Stimulated activated effector memory CD8-positive, alpha-beta T cell treated with anti-CD3 and anti-CD28 coated beads, Interleukin-12 subunit alpha, Interleukin-12 subunit beta, amount 100 ng/mL, for 72 hours (primary cell): ENCODE measurements at regions not wholly inside any gene's neighbourhood (a gene's known extent, or its start where the extent isn't known, plus 50 kb on each side); places are given as distances from the start of the nearest gene placed in this dataset.
A peak's percentile ranks its signal among the peaks of the same experiment; 100 is the strongest.

Source experiments
- ATAC-seq: fragments of 150-1000 bp; cut with Tn5 transposase; 2 replicates; pipeline ENCODE4 v1.10.0; 2021
- DNase-seq, 2 donors: peaks; one replicate each; pipeline ENCODE4 v3.0.0; 2021 to 2022; ENCODE audit warnings: low spot score in 2 of 2
- H3K27ac Mint-ChIP-seq: one replicate; pipeline ENCODE4 v1.8.0; 2022; ENCODE audit warnings: mild to moderate bottlenecking, mixed read lengths
- H3K36me3 Mint-ChIP-seq: one replicate; pipeline ENCODE4 v1.8.0; 2022; ENCODE audit warnings: mild to moderate bottlenecking, mixed read lengths
- H3K4me1 Mint-ChIP-seq: one replicate; pipeline ENCODE4 v1.8.0; 2022; ENCODE audit warnings: mixed read lengths
- H3K4me3 Mint-ChIP-seq: one replicate; pipeline ENCODE4 v1.8.0; 2022; ENCODE audit warnings: mild to moderate bottlenecking, mixed read lengths
- H3K9me3 Mint-ChIP-seq: one replicate; pipeline ENCODE4 v1.8.0; 2022; ENCODE audit warnings: mixed read lengths

DNA sequence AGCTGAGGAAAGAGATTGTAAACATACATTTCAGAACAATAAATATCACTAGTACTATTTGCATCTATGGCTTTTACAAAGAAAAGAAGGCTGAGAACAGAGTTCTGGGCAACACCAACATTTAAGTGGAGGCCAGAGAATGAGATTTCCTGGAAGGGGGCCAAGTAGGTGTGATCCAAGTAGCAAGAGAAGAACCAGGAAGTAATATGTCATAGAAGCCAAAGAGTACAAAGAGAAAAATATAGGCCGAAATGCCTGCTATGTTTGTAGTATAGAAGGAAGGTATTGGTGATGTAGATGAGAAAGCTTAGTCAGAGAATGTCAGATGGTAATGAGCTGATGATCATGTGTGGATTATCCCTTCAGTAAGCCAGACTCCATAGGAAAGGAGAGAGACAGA, 94.5 kb downstream of the PERP start:
- DNase-seq (no peak), ATAC-seq (no peak)
- H3K9me3 Mint-ChIP-seq: no peaks in the 10 kb centered on the region
- no peaks in the 10 kb centered on the region for H3K4me1 Mint-ChIP-seq
- no peak overlapping the region for H3K27ac Mint-ChIP-seq
- no peak overlapping the region for H3K4me3 Mint-ChIP-seq
- no peaks in the 10 kb centered on the region for H3K36me3 Mint-ChIP-seq

DNA sequence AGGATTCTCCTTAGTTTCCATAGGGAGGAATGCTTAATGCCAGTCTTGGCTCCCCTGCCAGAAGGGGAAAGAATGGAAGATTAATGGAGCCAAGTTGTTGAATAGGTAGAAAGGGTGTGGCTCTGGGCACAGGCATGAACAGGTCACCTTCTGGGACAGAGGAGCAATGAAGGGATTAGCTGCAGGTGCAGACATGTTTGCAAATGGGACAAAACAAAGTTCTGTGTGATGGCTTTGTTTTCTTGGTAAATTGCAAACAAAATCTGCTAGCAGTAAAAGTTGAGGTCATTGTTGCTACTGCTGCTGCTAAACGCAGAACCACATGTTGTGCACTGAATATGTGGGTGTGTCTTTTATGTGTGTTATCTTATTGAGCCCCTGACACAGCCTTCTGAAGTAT, 93.3 kb downstream of the PERP start:
- DNase-seq: no peak
- Mint-ChIP-seq H3K4me3 (no peak overlapping the region), H3K9me3 (no peaks in the 10 kb centered on the region), H3K36me3 (no peaks in the 10 kb centered on the region), H3K4me1 (no peaks in the 10 kb centered on the region), H3K27ac (no peak overlapping the region)
- ATAC-seq: no peak

DNA sequence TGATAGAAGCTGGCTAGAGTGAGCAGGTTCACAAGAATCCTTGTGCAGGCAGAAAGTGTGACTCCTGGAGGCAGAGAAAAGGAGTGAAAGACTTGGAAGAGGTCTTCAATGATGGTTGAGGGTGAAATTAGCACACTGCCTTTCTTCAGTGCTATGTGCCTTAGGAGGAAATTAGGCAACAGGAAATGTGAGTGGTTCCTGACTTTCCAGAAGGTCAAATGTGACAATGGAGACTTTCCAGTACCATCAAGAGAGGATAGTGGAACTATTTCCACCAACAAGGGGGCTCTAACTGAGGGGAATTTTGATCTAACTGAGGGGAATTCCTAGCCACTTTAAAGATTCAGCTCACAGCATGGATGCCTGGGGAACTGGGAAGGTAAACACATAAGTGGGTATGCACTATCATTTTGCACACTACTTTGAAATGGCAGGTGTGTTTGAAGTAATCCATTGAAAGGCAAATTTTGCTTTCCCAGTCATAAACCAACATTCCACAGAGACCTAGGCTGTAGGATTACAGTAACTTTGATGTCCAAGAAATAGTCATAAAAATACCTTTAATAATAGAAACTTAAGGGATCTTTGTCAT, 90.0 kb downstream of the PERP start:
- no peak for DNase-seq
- no peaks in the 10 kb centered on the region for H3K4me1 Mint-ChIP-seq
- no peaks in the 10 kb centered on the region for H3K36me3 Mint-ChIP-seq
- H3K4me3 Mint-ChIP-seq: no peak overlapping the region
- H3K9me3 Mint-ChIP-seq: no peaks in the 10 kb centered on the region
- H3K27ac Mint-ChIP-seq: no peak overlapping the region
- no peak for ATAC-seq

DNA sequence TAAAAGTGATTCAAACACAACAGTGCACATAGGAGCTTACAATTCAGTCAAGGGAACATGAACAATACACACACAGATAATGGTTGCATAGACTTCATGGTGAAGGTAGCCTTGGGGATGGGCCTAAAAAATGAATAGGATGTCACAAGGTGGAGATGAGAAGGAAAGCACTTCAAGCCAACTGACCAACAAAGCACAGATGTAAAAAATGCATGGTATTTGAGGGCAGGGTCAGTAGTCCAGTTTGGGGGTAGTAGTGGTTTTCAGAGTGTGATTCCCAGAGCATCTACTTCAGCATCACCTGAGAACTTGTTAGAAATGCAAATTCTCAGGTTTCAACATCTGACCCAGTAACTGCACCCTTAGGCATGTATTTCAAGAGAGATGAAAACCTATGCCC, 88.9 kb downstream of the PERP start:
- H3K36me3 Mint-ChIP-seq: no peaks in the 10 kb centered on the region
- no peak for ATAC-seq

DNA sequence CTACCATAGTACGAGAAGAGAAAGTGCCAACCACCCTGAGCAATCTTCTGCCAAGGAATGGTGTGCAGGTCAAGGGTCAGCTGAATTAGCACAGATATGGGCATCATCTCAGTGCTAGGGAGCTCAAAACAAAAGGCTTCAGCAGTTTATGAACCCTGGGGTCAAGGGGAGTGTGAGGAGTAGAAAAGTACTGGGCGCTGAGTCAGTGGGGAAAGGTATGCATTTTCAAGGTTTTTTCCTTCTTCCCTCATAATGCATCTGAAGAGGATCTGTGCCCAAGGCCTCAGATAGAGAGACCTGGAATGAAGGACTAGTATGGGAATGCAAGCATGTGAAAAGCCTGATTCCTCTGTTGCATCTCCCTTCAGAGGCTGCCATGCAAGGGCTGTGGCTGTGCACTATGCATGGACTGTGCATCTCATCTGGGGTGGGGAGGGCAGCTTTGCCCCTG, 81.7 kb downstream of the PERP start:
- Mint-ChIP-seq H3K4me3 (no peak overlapping the region), H3K36me3 (no peaks in the 10 kb centered on the region), H3K27ac (no peak overlapping the region), H3K4me1 (no peaks in the 10 kb centered on the region), H3K9me3 (no peaks in the 10 kb centered on the region)
- DNase-seq: no peak
- ATAC-seq: no peak

More for the DNA sequence above, 88.9 kb downstream of the PERP start:
- Mint-ChIP-seq H3K4me3 (no peak overlapping the region), H3K9me3 (no peaks in the 10 kb centered on the region), H3K27ac (no peak overlapping the region), H3K4me1 (no peaks in the 10 kb centered on the region)
- DNase-seq: no peak

DNA sequence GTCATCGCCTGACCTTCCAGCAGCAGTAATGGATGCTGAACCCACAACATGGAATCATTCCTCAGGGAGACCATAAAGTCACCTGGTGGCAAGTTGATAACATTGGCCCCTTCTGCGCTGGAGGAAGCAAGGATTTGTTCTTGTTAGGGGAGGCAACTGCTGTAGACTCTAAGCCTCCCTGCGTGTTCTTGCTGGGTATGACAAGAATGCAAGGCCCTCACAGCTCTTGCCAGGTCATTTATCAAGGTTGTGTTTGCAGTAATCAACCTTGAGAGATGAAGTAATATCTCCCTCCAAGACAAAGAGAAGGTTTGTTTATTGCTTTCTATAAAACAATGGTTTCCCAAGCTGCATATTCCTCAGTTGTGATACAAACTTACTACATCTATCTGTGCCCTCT, 80.9 kb downstream of the PERP start:
- no peak overlapping the region for H3K27ac Mint-ChIP-seq
- no peaks in the 10 kb centered on the region for H3K4me1 Mint-ChIP-seq
- H3K4me3 Mint-ChIP-seq: no peak overlapping the region
- no peaks in the 10 kb centered on the region for H3K9me3 Mint-ChIP-seq
- DNase-seq: no peak
- no peak for ATAC-seq
- H3K36me3 Mint-ChIP-seq: no peaks in the 10 kb centered on the region

DNA sequence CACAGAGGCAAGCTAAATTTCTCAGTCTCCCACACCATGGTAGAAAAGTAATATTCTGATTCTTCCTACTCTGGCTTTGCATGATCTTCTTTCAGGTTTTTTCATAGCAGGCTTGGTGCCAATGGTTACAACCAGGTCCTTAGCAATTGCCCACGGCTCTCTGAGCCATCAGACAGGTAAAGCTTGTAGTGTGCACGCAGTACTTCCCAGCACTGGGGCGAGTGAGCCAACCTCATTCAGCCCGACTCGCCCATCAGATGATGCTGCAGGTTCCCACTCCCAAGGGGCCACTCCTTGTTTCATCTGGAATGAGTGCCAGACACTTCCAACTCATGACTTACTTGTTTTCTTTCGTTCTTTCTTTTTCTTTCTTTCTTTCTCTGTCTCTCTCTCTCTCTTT, 78.3 kb downstream of the PERP start:
- Mint-ChIP-seq H3K27ac (no peak overlapping the region), H3K9me3 (no peaks in the 10 kb centered on the region), H3K4me1 (peaks cover 6% of the 10 kb centered on the region), H3K36me3 (no peaks in the 10 kb centered on the region), H3K4me3 (no peak overlapping the region)
- ATAC-seq (no peak), DNase-seq (no peak)

DNA sequence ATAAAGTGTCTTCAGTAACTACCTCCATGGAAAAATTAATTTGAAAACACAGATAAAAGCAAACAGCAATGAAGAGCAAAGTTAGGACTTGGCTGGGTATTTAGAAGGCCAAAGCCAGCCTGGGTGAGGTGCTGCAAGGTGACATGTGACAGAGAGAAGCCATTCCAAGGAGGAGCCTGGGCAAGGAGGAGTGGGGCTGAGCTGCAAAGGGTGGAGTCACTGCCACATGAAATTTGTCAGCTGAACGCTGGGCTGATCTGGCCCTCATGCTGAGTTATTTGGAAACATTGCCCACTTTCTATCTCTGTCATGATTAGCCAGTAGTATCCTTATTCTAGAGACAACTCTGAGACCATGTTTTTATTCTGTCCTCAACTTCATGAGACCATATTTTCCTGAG, 76.3 kb downstream of the PERP start:
- peak in 1 of 2 donors; percentile 57 for DNase-seq
- Mint-ChIP-seq H3K36me3 (no peaks in the 10 kb centered on the region), H3K4me3 (no peak overlapping the region), H3K27ac (no peak overlapping the region), H3K9me3 (no peaks in the 10 kb centered on the region), H3K4me1 (peaks cover 6% of the 10 kb centered on the region)
- ATAC-seq: peak; percentile 74

DNA sequence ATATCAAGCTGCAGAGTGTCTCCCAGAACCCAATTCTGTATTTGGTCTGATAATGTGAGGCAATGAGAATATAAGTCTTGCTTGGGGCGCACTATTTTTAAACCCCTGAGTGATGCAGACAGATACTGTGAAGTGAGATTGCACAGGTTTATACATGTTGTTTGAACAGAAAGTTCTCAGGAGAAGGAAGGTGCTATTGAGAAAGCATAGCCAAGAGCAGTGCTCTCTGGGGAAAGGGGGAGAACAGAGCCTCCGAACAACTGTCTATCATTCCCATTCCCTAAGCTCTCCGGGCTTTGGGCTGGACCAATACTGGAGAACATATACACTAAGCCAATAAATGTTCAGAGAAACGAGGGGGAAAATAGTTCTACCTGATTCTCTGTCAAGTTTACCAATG, 75.8 kb downstream of the PERP start:
- Mint-ChIP-seq H3K4me1 (peaks cover 6% of the 10 kb centered on the region), H3K27ac (no peak overlapping the region), H3K36me3 (no peaks in the 10 kb centered on the region), H3K9me3 (no peaks in the 10 kb centered on the region), H3K4me3 (no peak overlapping the region)
- ATAC-seq (no peak), DNase-seq (no peak)

DNA sequence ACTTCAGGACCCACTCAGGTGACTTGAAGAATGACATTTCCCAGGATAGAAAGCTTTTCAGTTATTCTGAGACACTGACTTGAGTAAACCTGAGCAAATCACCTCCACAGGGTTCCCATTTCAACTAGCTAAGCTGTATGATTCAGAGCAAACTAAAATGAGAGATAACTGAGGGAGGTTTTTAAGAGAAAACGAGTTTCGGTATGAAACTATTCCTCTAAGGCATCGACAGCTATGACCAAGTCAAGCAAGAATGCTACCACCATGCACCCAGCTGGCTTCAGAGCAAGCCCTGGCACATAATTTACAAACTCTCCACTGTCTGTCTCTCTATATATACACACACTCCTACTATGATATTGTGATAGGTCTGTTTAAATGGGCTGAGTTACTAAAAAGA, 75.4 kb downstream of the PERP start:
- Mint-ChIP-seq H3K36me3 (no peaks in the 10 kb centered on the region), H3K4me1 (peaks cover 6% of the 10 kb centered on the region), H3K27ac (no peak overlapping the region), H3K4me3 (no peak overlapping the region), H3K9me3 (no peaks in the 10 kb centered on the region)
- DNase-seq (no peak), ATAC-seq (peak; percentile 88)

DNA sequence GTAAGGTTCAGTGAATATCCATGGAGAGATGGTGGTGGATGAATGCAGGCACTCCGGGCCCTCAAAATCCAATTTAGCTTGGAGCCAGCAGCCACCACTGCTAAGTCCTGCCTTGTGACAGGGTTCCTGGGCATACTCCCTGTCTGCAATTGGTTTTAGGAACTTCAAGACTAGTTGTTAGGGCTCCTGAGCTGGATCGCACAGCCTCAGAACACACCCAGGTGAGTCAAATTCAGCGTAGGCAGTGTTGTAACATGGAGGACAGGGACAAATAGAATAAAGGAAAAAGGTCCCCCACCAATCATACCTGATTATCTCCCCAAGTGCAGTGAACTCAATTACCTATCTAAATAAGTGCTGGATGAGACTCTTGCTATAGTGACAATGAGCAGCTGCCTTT, 74.6 kb downstream of the PERP start:
- Mint-ChIP-seq H3K36me3 (no peaks in the 10 kb centered on the region), H3K27ac (no peak overlapping the region), H3K4me1 (peaks cover 6% of the 10 kb centered on the region), H3K9me3 (no peaks in the 10 kb centered on the region), H3K4me3 (no peak overlapping the region)
- DNase-seq (no peak), ATAC-seq (no peak)

DNA sequence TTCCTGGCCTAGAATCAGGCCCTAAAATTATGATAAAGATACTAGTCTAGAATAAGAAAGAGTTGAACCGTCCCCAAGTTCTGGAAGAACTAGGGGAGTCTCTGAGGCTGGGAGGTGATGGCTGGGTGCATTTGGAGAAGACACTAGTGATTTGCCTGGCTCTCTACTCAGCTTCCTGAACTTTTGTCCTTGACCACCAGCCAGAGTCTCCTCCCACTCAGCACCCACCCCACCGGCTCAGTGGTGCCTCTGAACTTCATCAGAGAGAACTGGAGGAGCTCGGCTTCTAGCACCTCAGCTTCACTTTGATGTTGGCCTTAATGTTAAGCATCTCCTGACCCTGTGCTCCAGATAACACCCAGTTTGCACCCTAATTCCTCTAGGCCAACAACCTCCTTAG, 73.0 kb downstream of the PERP start:
- H3K36me3 Mint-ChIP-seq: no peaks in the 10 kb centered on the region
- DNase-seq (no peak), ATAC-seq (no peak)
- no peaks in the 10 kb centered on the region for H3K9me3 Mint-ChIP-seq
- peaks cover 6% of the 10 kb centered on the region for H3K4me1 Mint-ChIP-seq
- H3K27ac Mint-ChIP-seq: no peak overlapping the region
- no peak overlapping the region for H3K4me3 Mint-ChIP-seq

DNA sequence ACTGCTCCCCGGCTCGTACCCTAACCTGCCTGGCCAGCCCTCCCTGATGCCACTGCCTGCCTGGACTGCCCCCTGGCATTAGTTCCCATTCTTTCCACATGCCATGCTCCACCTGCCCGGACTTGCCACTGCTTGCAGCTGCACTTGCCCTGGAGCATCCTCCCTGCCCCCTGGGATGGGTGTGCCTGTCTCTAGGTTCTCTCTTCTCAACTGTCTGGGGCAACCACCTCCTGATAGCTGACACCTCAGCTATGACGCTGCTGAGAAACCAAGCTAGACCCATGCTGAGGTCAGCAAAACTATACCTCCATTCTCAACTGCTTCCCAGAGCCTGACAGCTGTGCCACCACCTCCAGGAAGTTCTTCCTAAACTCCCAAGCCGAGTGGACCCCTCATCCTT, 72.1 kb downstream of the PERP start:
- Mint-ChIP-seq H3K27ac (no peak overlapping the region), H3K9me3 (no peaks in the 10 kb centered on the region), H3K4me3 (no peak overlapping the region), H3K36me3 (no peaks in the 10 kb centered on the region), H3K4me1 (peaks cover 6% of the 10 kb centered on the region)
- ATAC-seq (no peak), DNase-seq (no peak)

DNA sequence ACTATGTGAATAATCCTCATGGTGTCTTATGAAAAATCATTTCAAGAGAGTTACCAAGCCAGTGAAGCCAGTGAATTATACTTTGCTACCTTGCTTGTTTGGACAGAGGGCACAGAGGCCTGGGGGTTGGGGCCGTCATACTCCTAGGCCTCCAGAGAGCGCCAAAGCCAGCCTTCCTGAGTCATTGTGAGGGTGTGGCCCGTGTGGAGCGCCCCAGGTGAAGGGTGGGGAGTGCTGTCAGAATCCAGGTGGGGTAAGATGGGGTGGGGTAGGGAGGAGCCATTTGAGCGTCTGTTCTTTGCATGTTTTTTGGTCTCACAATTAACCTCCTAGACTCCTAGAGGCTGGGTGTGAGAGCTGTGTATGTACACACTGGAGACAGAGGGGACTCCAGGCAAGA, 71.1 kb downstream of the PERP start:
- Mint-ChIP-seq H3K4me1 (peaks cover 6% of the 10 kb centered on the region), H3K4me3 (no peak overlapping the region), H3K36me3 (no peaks in the 10 kb centered on the region), H3K9me3 (no peaks in the 10 kb centered on the region), H3K27ac (no peak overlapping the region)
- ATAC-seq (no peak), DNase-seq (no peak)

DNA sequence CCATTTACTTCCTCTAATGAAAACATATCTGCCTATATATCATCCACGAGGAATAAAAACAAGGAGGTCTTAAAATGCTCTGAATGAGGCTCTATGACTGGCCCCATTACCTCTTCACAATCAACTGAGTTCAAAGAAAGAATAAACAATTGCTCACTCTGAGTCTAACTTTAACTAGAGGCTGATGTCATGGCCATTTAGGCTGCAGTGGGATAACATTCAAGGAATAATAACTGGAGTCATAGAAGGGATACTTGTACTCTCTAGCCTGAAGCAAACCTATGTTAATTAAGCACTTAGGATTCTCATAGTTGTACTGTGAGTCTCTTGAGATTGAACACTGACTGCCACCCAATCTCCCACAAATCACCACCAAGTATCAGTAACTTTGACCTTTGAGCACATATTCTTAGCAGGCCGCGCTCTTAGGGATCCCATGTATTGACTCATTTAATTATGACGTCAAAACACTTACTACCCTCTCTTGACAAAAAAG, 70.2 kb downstream of the PERP start:
- Mint-ChIP-seq H3K4me3 (no peak overlapping the region), H3K36me3 (no peaks in the 10 kb centered on the region), H3K27ac (no peak overlapping the region), H3K4me1 (peaks cover 3% of the 10 kb centered on the region), H3K9me3 (no peaks in the 10 kb centered on the region)
- ATAC-seq (no peak), DNase-seq (no peak)

DNA sequence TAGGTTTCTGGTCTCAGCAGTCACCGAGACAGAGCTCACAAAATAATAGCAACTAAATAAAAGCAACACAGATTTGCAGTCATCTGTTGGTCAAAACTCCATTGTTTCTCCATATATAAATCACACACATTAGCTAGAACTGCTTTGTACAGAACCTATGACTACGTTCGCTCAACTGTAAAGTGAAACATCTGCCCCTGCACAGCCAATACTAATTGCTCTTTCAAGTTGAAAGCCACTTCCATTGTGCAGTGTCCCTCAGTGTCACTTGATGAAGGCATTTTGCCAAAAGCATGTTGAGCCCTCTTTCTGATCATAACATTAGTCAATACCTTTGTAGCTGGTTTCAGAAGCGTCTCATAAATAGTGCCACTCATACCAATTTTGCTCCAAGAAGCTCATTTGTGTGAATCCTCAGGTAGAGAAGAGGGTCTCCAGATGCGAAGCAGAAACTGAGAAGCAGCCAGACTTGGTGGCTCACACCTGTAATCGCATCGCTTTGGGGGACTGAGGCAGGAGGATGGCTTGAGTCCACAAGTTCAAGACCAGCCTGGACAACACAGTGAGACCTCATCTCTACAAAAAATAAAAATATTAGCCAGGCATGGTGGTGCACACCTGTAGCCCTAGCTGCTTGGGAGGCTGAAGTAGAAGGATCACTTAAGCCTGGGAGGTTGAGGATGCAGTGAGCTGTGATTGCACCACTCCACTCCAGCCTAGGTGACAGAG, 68.9 kb downstream of the PERP start:
- Mint-ChIP-seq H3K9me3 (no peaks in the 10 kb centered on the region), H3K4me1 (no peaks in the 10 kb centered on the region), H3K36me3 (no peaks in the 10 kb centered on the region), H3K27ac (no peak overlapping the region), H3K4me3 (no peak overlapping the region)
- ATAC-seq (peak; percentile 51), DNase-seq (no peak)
